GM18508 (cell line): ENCODE measurements at regions not wholly inside any gene's neighbourhood (a gene's known extent, or its start where the extent isn't known, plus 50 kb on each side); places are given as distances from the start of the nearest gene placed in this dataset.

Experiments
- ATAC-seq: cut with Tn5 transposase; IDR thresholded peaks from one replicate; pipeline ENCODE4 v1.9.1; 2021; ENCODE audit warnings: moderate number of reproducible peaks; ENCODE audit not compliant: insufficient read depth, unreplicated experiment

GRCh38 chr20:39645131-39645530, 683.0 kb downstream of the DHX35 start:
- ATAC-seq, result no peak

GRCh38 chr20:39643292-39643691, 681.1 kb downstream of the DHX35 start:
- no peak for ATAC-seq

GRCh38 chr20:39641423-39641822, 679.3 kb downstream of the DHX35 start:
- no peak for ATAC-seq

- no peak for ATAC-seq
These were observed 678.0 kb downstream of the DHX35 start for GRCh38 chr20:39640147-39640546.

- ATAC-seq, result no peak
These were observed 676.6 kb downstream of the DHX35 start for GRCh38 chr20:39638731-39639130.

GRCh38 chr20:39633689-39634088, 671.5 kb downstream of the DHX35 start:
- ATAC-seq, result no peak

- ATAC-seq, result no peak
These were observed 670.6 kb downstream of the DHX35 start for GRCh38 chr20:39632757-39633156.

- ATAC-seq, result no peak
These were observed 670.0 kb downstream of the DHX35 start for GRCh38 chr20:39632176-39632575.

- ATAC-seq, result no peak
These were observed 669.4 kb downstream of the DHX35 start for GRCh38 chr20:39631557-39631956.

- no peak for ATAC-seq
These were observed 668.2 kb downstream of the DHX35 start for GRCh38 chr20:39630215-39630908.

GRCh38 chr20:39627765-39628164, 665.6 kb downstream of the DHX35 start:
- no peak for ATAC-seq

- no peak for ATAC-seq
These were observed 662.2 kb downstream of the DHX35 start for GRCh38 chr20:39624316-39624715.

- no peak for ATAC-seq
These were observed 661.6 kb downstream of the DHX35 start for GRCh38 chr20:39623584-39624234.

- no peak for ATAC-seq
These were observed 657.2 kb downstream of the DHX35 start for GRCh38 chr20:39619271-39619785.

- no peak for ATAC-seq
These were observed 649.8 kb downstream of the DHX35 start for GRCh38 chr20:39611901-39612300.

GRCh38 chr20:39607141-39607540, 645.0 kb downstream of the DHX35 start:
- no peak for ATAC-seq

GRCh38 chr20:39605908-39606307, 643.8 kb downstream of the DHX35 start:
- no peak for ATAC-seq

- no peak for ATAC-seq
These were observed 643.2 kb downstream of the DHX35 start for GRCh38 chr20:39605361-39605760.

GRCh38 chr20:39603219-39603618, 641.1 kb downstream of the DHX35 start:
- ATAC-seq, result no peak

GRCh38 chr20:39602649-39603048, 640.5 kb downstream of the DHX35 start:
- ATAC-seq, result no peak

- no peak for ATAC-seq
These were observed 638.7 kb downstream of the DHX35 start for GRCh38 chr20:39600871-39601270.

- no peak for ATAC-seq
These were observed 638.0 kb downstream of the DHX35 start for GRCh38 chr20:39600156-39600555.
